H1 (cell line): ENCODE measurements at regions not wholly inside any gene's neighbourhood (a gene's known extent, or its start where the extent isn't known, plus 50 kb on each side); places are given as distances from the start of the nearest gene placed in this dataset.
"Not testable (repeated sequence)": the region's sequence is repeated elsewhere in the genome, so short reads cannot be mapped to it uniquely, and the experiment has no call there.

ENCODE experiments used
- CTCF ChIA-PET: fragments of 300-600 bp; sonication (Branson Sonifier 250); formaldehyde crosslinking; loops from one replicate; lab custom pipeline; 2021; ENCODE audit not compliant: partially characterized antibody; lab: Charles Lee
- POLR2A ChIA-PET: fragments of 300-600 bp; sonication (Branson Sonifier 250); formaldehyde crosslinking; loops from one replicate; lab custom pipeline; 2021; ENCODE audit warnings: inconsistent platforms; ENCODE audit not compliant: partially characterized antibody; lab: Charles Lee
- DNase-seq, 2 experiments: peaks; one replicate each; pipeline versions ENCODE4 v3.0.0 to v3.0.0-alpha.2; 2010 to 2022; ENCODE audit warnings: low spot score in 2 of 2, low read depth in 1 of 2, mixed read lengths in 1 of 2
- FAIRE-seq: peaks from 2 replicates; lab custom pipeline; 2011; peaks lifted over from hg19 to GRCh38; lab: Jason Lieb, UNC
- H2AFZ ChIP-seq: 2 replicates; pipeline ENCODE4 v1.8.1; 2012; ENCODE audit warnings: low read length, inconsistent platforms
- H2AK5ac ChIP-seq: 2 replicates; pipeline ENCODE4 v1.6.1; 2013; ENCODE audit warnings: low read depth, low read length
- H2BK120ac ChIP-seq: replicated peaks from 2 replicates; pipeline ENCODE3; 2013; ENCODE audit warnings: low read depth, low read length, inconsistent platforms
- H2BK12ac ChIP-seq: 2 replicates; pipeline ENCODE4 v1.6.1; 2013; ENCODE audit warnings: low read depth, low read length
- H2BK15ac ChIP-seq: 2 replicates; pipeline ENCODE4 v1.6.1; 2013; ENCODE audit warnings: low read length
- H2BK20ac ChIP-seq: 2 replicates; pipeline ENCODE4 v1.6.1; 2013; ENCODE audit warnings: low read length
- H2BK5ac ChIP-seq: 2 replicates; pipeline ENCODE4 v1.6.1; 2013; ENCODE audit warnings: low read depth, low read length
- H3K14ac ChIP-seq: 2 replicates; pipeline ENCODE4 v1.6.1; 2013; ENCODE audit warnings: inconsistent platforms; ENCODE audit not compliant: insufficient read length
- H3K18ac ChIP-seq: 2 replicates; pipeline ENCODE4 v1.6.1; 2013; ENCODE audit warnings: low read length; ENCODE audit errors: extremely low read depth
- H3K23ac ChIP-seq: 2 replicates; pipeline ENCODE4 v1.6.1; 2013; ENCODE audit warnings: inconsistent platforms; ENCODE audit not compliant: insufficient read length
- H3K23me2 ChIP-seq: 2 replicates; pipeline ENCODE4 v1.6.1; 2013; ENCODE audit warnings: low read depth, low read length
- H3K27ac ChIP-seq: 2 replicates; pipeline ENCODE4 v1.6.1; 2011; ENCODE audit warnings: low read depth, low read length, inconsistent platforms
- H3K27me3 ChIP-seq, 4 experiments: replicated peaks in 1 of 4; 1 replicate in 1 of 4; 2 replicates in 3 of 4; pipeline versions ENCODE4 v1.6.1 to v1.8.1; 2011 to 2013; ENCODE audit warnings: low read length in 3 of 4, mild to moderate bottlenecking in 3 of 4, inconsistent platforms in 2 of 4, mixed read lengths in 2 of 4, moderate library complexity in 1 of 4; ENCODE audit not compliant: control insufficient read depth in 3 of 4, insufficient read depth in 3 of 4; ENCODE audit errors: extremely low read depth in 1 of 4
- H3K36me3 ChIP-seq, 4 experiments: 2 replicates each; pipeline versions ENCODE4 v1.6.1 to v1.8.1; 2011 to 2013; ENCODE audit warnings: mild to moderate bottlenecking in 4 of 4, low read length in 3 of 4, moderate library complexity in 2 of 4, control low read depth in 1 of 4, inconsistent platforms in 1 of 4; ENCODE audit not compliant: insufficient read depth in 4 of 4, control insufficient read depth in 2 of 4
- H3K4ac ChIP-seq: replicated peaks from 2 replicates; pipeline ENCODE3; 2013; ENCODE audit warnings: low read length, low read depth, mixed read lengths, inconsistent platforms; ENCODE audit not compliant: insufficient read length
- H3K4me1 ChIP-seq, 4 experiments: replicated peaks in 1 of 4; 1 replicate in 1 of 4; 2 replicates in 3 of 4; pipeline versions ENCODE4 v1.6.1 to v1.8.1; 2011 to 2013; ENCODE audit warnings: low read length in 3 of 4, inconsistent platforms in 2 of 4, mixed read lengths in 1 of 4; ENCODE audit not compliant: insufficient read depth in 4 of 4, control insufficient read depth in 3 of 4
- H3K4me2 ChIP-seq, 2 experiments: 2 replicates each; pipeline versions ENCODE4 v1.6.1 to v1.8.1; 2011 to 2013; ENCODE audit warnings: low read depth in 2 of 2, low read length in 2 of 2, control low read depth in 1 of 2, inconsistent platforms in 1 of 2, mild to moderate bottlenecking in 1 of 2; ENCODE audit not compliant: insufficient read depth in 1 of 2
- H3K4me3 ChIP-seq, 4 experiments: fragments of 200-600, 300-600 bp in 1 of 4; sonication (generic), shearing (Covaris generic), sonication (Bioruptor Twin) in 1 of 4; 2 replicates each; pipeline versions ENCODE4 v1.5.1 to v1.8.1; 2011 to 2016; ENCODE audit warnings: low read length in 4 of 4, low read depth in 3 of 4, control low read depth in 2 of 4, inconsistent platforms in 2 of 4, mild to moderate bottlenecking in 2 of 4, mixed read lengths in 1 of 4, moderate library complexity in 1 of 4; ENCODE audit not compliant: insufficient read depth in 2 of 4; ENCODE audit errors: extremely low read depth in 1 of 4
- H3K56ac ChIP-seq: replicated peaks from 2 replicates; pipeline ENCODE3; 2013; ENCODE audit warnings: low read depth, mild to moderate bottlenecking, mixed read lengths, low read length, inconsistent platforms; ENCODE audit not compliant: insufficient read length
- H3K79me1 ChIP-seq: 2 replicates; pipeline ENCODE4 v1.6.1; 2013; ENCODE audit warnings: low read depth, low read length, control low read depth
- H3K79me2 ChIP-seq, 2 experiments: 2 replicates each; pipeline versions ENCODE4 v1.6.1 to v1.8.1; 2012 to 2013; ENCODE audit warnings: low read length in 2 of 2, mild to moderate bottlenecking in 2 of 2, inconsistent platforms in 1 of 2; ENCODE audit not compliant: insufficient read depth in 2 of 2, control insufficient read depth in 1 of 2
- H3K9ac ChIP-seq, 4 experiments: replicated peaks in 1 of 4; 1 replicate in 1 of 4; 2 replicates in 3 of 4; pipeline versions ENCODE4 v1.6.1 to v1.8.1; 2011 to 2013; ENCODE audit warnings: low read depth in 3 of 4, low read length in 3 of 4, control low read depth in 2 of 4, mild to moderate bottlenecking in 2 of 4, moderate library complexity in 2 of 4, inconsistent platforms in 1 of 4; ENCODE audit errors: extremely low read depth in 1 of 4
- H3K9me3 ChIP-seq, 2 experiments: 2 replicates each; pipeline versions ENCODE4 v1.6.1 to v1.8.1; 2012 to 2013; ENCODE audit warnings: mild to moderate bottlenecking in 2 of 2, moderate library complexity in 2 of 2, control low read depth in 1 of 2, inconsistent platforms in 1 of 2, low read depth in 1 of 2, low read length in 1 of 2, mixed read lengths in 1 of 2; ENCODE audit not compliant: insufficient read depth in 2 of 2
- H4K20me1 ChIP-seq, 2 experiments: replicated peaks in 1 of 2; 2 replicates each; pipeline versions ENCODE3 to v1.8.1; 2011 to 2013; ENCODE audit warnings: inconsistent platforms in 2 of 2, low read length in 2 of 2, mild to moderate bottlenecking in 1 of 2; ENCODE audit not compliant: insufficient read depth in 2 of 2, control insufficient read depth in 1 of 2
- H4K5ac ChIP-seq: 2 replicates; pipeline ENCODE4 v1.6.1; 2013; ENCODE audit warnings: low read length, low read depth, mixed read lengths, inconsistent platforms; ENCODE audit not compliant: insufficient read length
- H4K8ac ChIP-seq: 2 replicates; pipeline ENCODE4 v1.8.0; 2013; ENCODE audit warnings: mild to moderate bottlenecking, moderate library complexity, low read length, inconsistent platforms; ENCODE audit not compliant: insufficient read depth; ENCODE audit errors: extremely low read depth
- H4K91ac ChIP-seq: replicated peaks from 2 replicates; pipeline ENCODE3; 2013; ENCODE audit warnings: low read length, mixed read lengths, inconsistent platforms; ENCODE audit not compliant: insufficient read length
- NANOG ChIP-seq: IDR thresholded peaks from 2 replicates; pipeline ENCODE4 v1.6.1; 2011; ENCODE audit warnings: low read length, low read depth, mild to moderate bottlenecking, inconsistent platforms; ENCODE audit not compliant: insufficient read depth, poor library complexity, severe bottlenecking
- WGBS, 2 experiments: shearing (Covaris generic) in 1 of 2; methylation state at CpG; one replicate each; pipeline versions ENCODE4 v1.1.6 to v1.1.7; 2013 to 2015; ENCODE audit warnings: low lambda C conversion rate in 2 of 2, mixed read lengths in 2 of 2, inconsistent platforms in 1 of 2, low coverage in 1 of 2, missing lambda C conversion rate in 1 of 2; ENCODE audit not compliant: insufficient replicate concordance in 2 of 2, insufficient coverage in 1 of 2, insufficient read length in 1 of 2; ENCODE audit errors: extremely low coverage in 1 of 2, missing lambda C conversion rate in 1 of 2; 5-methylcytosine and 5-hydroxymethylcytosine counted together

GRCh38 chr16:29232811-29233704, 173.5 kb downstream of the NPIPB11 start (continued):
- no peak for TF ChIP-seq NANOG

- DNase-seq, result peak in 1 of 2 experiments; percentile 19
- H2AK5ac ChIP-seq, POLR2A ChIA-PET, H3K27ac ChIP-seq, H3K14ac ChIP-seq, H3K23ac ChIP-seq, H2BK12ac ChIP-seq, H3K23me2 ChIP-seq, H2BK120ac ChIP-seq, H3K79me2 ChIP-seq, H3K27me3 ChIP-seq, FAIRE-seq, H3K4me2 ChIP-seq, H2AFZ ChIP-seq, H3K56ac ChIP-seq, H3K18ac ChIP-seq, H4K8ac ChIP-seq, H2BK20ac ChIP-seq, H3K4ac ChIP-seq, H4K20me1 ChIP-seq, H3K4me1 ChIP-seq, H4K91ac ChIP-seq, H3K9me3 ChIP-seq, H3K79me1 ChIP-seq, H2BK15ac ChIP-seq, H3K36me3 ChIP-seq, H3K4me3 ChIP-seq, H4K5ac ChIP-seq, H2BK5ac ChIP-seq, H3K9ac ChIP-seq: not testable (repeated sequence)
- CTCF ChIA-PET, result interaction anchor here (0.6 kb wide), 1 partner anchor 80 kb away, joined by 3 read pairs; no protein-coding TSS in a partner anchor
- WGBS, 2 experiments, result 88% methylated on average over 8 of the region's 10 CpGs; no CpG with 5 or more reads in 1 of the 2 experiments
These were observed 174.3 kb downstream of the NPIPB11 start for GRCh38 chr16:29232160-29232705.
